ENCODE measurements at regions not wholly inside any gene's neighbourhood (a gene's known extent, or its start where the extent isn't known, plus 50 kb on each side); places are given as distances from the start of the nearest gene placed in this dataset.
"Not testable (repeated sequence)": the region's sequence is repeated elsewhere in the genome, so short reads cannot be mapped to it uniquely, and the experiment has no call there.

DNA sequence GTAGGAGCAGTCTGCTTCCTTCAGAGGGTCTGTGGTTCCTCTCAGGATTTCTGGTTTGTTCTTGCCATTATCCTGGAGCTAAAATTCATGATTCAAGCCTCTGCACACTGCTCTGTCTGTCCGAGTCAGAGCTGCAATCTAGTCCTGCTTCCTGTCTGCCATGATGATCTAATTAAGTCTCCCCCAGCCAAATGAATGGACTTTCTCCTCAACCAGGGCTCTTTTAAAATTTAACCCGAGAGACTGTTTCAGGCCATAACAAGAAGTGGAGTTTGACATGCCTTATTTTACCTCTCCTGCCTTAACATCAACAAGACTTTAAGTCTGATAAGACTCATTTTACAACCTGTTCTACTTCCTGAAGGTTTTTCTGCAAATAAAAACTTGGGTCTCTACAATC, 1009.6 kb upstream of the DDX18 start:
- H3K4me3 ChIP-seq = no peak overlapping the region
- H3K27me3 Mint-ChIP-seq (ENCODE audit: insufficient read depth, low read depth) = peaks cover 2% of the 10 kb centered on the region
- peaks cover 14% of the 10 kb centered on the region for H3K9me3 Mint-ChIP-seq

DNA sequence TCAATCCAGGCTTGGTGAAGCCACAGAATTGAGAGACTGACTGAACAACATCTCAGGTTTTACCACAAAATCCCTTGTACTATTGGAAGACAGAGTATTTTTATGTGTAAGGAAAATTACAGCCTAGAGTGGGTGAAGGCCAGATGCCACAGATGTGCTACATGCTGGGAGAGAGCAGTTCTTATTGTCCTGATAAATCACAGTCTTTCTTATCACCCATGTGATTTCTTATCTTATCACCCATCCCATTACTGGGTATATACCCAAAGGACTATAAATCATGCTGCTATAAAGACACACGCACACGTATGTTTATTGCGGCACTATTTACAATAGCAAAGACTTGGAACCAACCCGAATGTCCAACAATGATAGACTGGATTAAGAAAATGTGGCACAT, 1008.0 kb upstream of the DDX18 start:
- not testable (repeated sequence) for H3K36me3 Mint-ChIP-seq; H3K9me3 ChIP-seq (ENCODE audit: low read depth); H3K4me3 ChIP-seq; DNase-seq (ENCODE audit: low spot score); H3F3A ChIP-seq (ENCODE audit: low read depth); H3K27me3 ChIP-seq; H3K27ac ChIP-seq; H4K20me1 ChIP-seq (ENCODE audit: low read depth); H3K4me1 ChIP-seq; H3K27me3 Mint-ChIP-seq (ENCODE audit: insufficient read depth, low read depth); H3K36me3 ChIP-seq; H2AFZ ChIP-seq (replicated peaks); H3K4me1 Mint-ChIP-seq; H3K9ac ChIP-seq; H3K27ac Mint-ChIP-seq; H3K4me3 Mint-ChIP-seq; H3K79me2 ChIP-seq (ENCODE audit: low read depth); H3K4me2 ChIP-seq
- peaks cover 10% of the 10 kb centered on the region for H3K9me3 Mint-ChIP-seq

More for the DNA sequence above, 1009.6 kb upstream of the DDX18 start:
- no peak overlapping the region for H3K27ac ChIP-seq
- H3K4me1 ChIP-seq = no peaks in the 10 kb centered on the region
- no peaks in the 10 kb centered on the region for H3F3A ChIP-seq (ENCODE audit: low read depth)
- H3K27me3 ChIP-seq = no peaks in the 10 kb centered on the region
- Mint-ChIP-seq H3K4me1 (no peaks in the 10 kb centered on the region), H3K27ac (no peak overlapping the region), H3K36me3 (peaks cover 6% of the 10 kb centered on the region), H3K4me3 (no peak overlapping the region)
- DNase-seq (ENCODE audit: low spot score) = no peak
- H3K36me3 ChIP-seq = peaks cover 3% of the 10 kb centered on the region
- H4K20me1 ChIP-seq (ENCODE audit: low read depth) = no peaks in the 10 kb centered on the region
- H2AFZ ChIP-seq (replicated peaks) = no peak overlapping the region
- no peaks in the 10 kb centered on the region for H3K79me2 ChIP-seq (ENCODE audit: low read depth)
- H3K9me3 ChIP-seq (ENCODE audit: low read depth) = no peaks in the 10 kb centered on the region
- H3K4me2 ChIP-seq = no peak overlapping the region
- H3K9ac ChIP-seq = no peak overlapping the region
- TF ChIP-seq CTCF (IDR thresholded peaks at IDR 0.05) (no peak), EZH2phosphoT487 (IDR thresholded peaks at IDR 0.05) (no peak), EZH2 (IDR thresholded peaks at IDR 0.05) (no peak)

DNA sequence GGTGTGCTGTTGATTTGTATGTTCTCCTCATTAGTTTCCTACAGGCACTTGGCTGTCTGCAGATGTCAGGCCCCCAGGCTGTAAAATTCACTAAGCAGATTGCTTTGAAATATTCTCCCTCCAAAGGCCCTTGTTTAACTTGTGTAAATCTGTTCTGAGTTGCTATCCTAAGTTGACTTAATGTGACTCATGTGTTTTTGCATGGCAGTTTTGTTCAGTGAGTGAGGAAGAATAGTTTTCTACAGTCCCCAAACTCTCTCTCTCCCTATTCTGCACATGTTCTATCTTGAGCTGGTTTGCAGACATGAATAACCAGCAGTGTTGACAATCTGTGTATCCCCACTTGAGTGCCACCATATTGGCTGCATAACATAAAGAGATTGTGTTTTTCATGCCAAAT, 1005.4 kb upstream of the DDX18 start:
- no peak for TF ChIP-seq CTCF (IDR thresholded peaks at IDR 0.05)
- no peak for TF ChIP-seq EZH2phosphoT487 (IDR thresholded peaks at IDR 0.05)
- no peak for TF ChIP-seq EZH2 (IDR thresholded peaks at IDR 0.05)
- Mint-ChIP-seq H3K4me3 (no peak overlapping the region), H3K27ac (no peak overlapping the region), H3K4me1 (no peaks in the 10 kb centered on the region), H3K36me3 (no peaks in the 10 kb centered on the region), H3K27me3 (ENCODE audit: insufficient read depth, low read depth) (no peaks in the 10 kb centered on the region), H3K9me3 (no peaks in the 10 kb centered on the region)
- Histone ChIP-seq H3K4me1 (no peaks in the 10 kb centered on the region), H3K79me2 (ENCODE audit: low read depth) (no peaks in the 10 kb centered on the region), H3F3A (ENCODE audit: low read depth) (no peaks in the 10 kb centered on the region), H3K36me3 (peaks cover 3% of the 10 kb centered on the region), H2AFZ (replicated peaks) (no peak overlapping the region), H4K20me1 (ENCODE audit: low read depth) (no peaks in the 10 kb centered on the region), H3K27ac (no peak overlapping the region), H3K9me3 (ENCODE audit: low read depth) (no peaks in the 10 kb centered on the region), H3K4me3 (no peak overlapping the region), H3K27me3 (no peaks in the 10 kb centered on the region), H3K4me2 (no peak overlapping the region), H3K9ac (no peak overlapping the region)
- DNase-seq (ENCODE audit: low spot score) = no peak

DNA sequence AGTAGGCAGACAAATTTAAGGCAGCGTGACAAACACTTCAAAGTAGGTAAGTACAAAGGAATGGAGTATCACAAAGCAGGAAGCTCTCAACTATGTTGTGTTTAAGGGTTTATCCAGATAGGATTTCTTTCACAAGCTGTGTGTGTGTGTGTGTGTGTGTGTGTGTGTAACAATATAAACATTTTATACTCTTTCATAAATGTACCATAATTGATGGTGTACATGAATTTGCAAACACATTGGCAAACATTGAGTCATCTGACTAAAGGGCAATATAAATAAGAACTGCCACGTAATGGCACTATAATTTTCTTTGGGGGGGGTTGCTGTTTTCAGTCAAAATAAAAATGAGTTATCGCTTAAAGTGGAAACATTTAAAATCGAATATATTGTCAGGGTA, 1004.4 kb upstream of the DDX18 start:
- no peak for DNase-seq (ENCODE audit: low spot score)
- no peak overlapping the region for H2AFZ ChIP-seq (replicated peaks)
- no peaks in the 10 kb centered on the region for H4K20me1 ChIP-seq (ENCODE audit: low read depth)
- Mint-ChIP-seq H3K4me1 (no peaks in the 10 kb centered on the region), H3K9me3 (no peaks in the 10 kb centered on the region), H3K4me3 (no peak overlapping the region), H3K36me3 (no peaks in the 10 kb centered on the region), H3K27me3 (ENCODE audit: insufficient read depth, low read depth) (no peaks in the 10 kb centered on the region), H3K27ac (no peak overlapping the region)
- no peaks in the 10 kb centered on the region for H3K4me1 ChIP-seq
- H3K9me3 ChIP-seq (ENCODE audit: low read depth) = no peaks in the 10 kb centered on the region
- H3K36me3 ChIP-seq = peaks cover 3% of the 10 kb centered on the region
- H3K4me2 ChIP-seq = no peak overlapping the region
- H3K27ac ChIP-seq = no peak overlapping the region
- H3K4me3 ChIP-seq = no peak overlapping the region
- H3K79me2 ChIP-seq (ENCODE audit: low read depth) = no peaks in the 10 kb centered on the region
- H3K27me3 ChIP-seq = no peaks in the 10 kb centered on the region
- no peaks in the 10 kb centered on the region for H3F3A ChIP-seq (ENCODE audit: low read depth)
- no peak overlapping the region for H3K9ac ChIP-seq
- no peak for TF ChIP-seq CTCF (IDR thresholded peaks at IDR 0.05)
- TF ChIP-seq EZH2phosphoT487 (IDR thresholded peaks at IDR 0.05) = no peak
- no peak for TF ChIP-seq EZH2 (IDR thresholded peaks at IDR 0.05)

All from neural progenitor cell (in vitro differentiated cells).